Tibial nerve (tissue), 4 donors: ENCODE measurements at regions not wholly inside any gene's neighbourhood (a gene's known extent, or its start where the extent isn't known, plus 50 kb on each side); places are given as distances from the start of the nearest gene placed in this dataset.
A peak's percentile ranks its signal among the peaks of the same experiment; 100 is the strongest.

Experiments
- DNase-seq, 2 donors: peaks; one replicate each; pipeline ENCODE4 v3.0.0-alpha.2; 2019; ENCODE audit warnings: low spot score in 2 of 2
- H3K27ac ChIP-seq, 4 donors: fragments of 200-600 bp; sonication (generic) in 3 of 4; one replicate each; pipeline ENCODE4 v1.5.1; 2017 to 2019; ENCODE audit warnings: mild to moderate bottlenecking in 1 of 4
- H3K27me3 ChIP-seq, 2 donors: fragments of 200-600 bp; sonication (generic) in 1 of 2; one replicate each; pipeline versions ENCODE4 v1.5.1 to v1.6.0; 2017 to 2019
- H3K36me3 ChIP-seq, 3 donors: fragments of 200-600 bp; sonication (generic); one replicate each; pipeline ENCODE4 v1.5.1; 2018 to 2019
- H3K4me1 ChIP-seq, 4 donors: fragments of 200-600 bp; sonication (generic) in 3 of 4; one replicate each; pipeline ENCODE4 v1.5.1; 2017 to 2019
- H3K4me3 ChIP-seq, 4 donors: fragments of 200-600 bp; sonication (generic) in 3 of 4; one replicate each; pipeline ENCODE4 v1.5.1; 2017 to 2019; ENCODE audit warnings: mild to moderate bottlenecking in 1 of 4, moderate library complexity in 1 of 4
- H3K9me3 ChIP-seq, 4 donors: fragments of 200-600 bp; sonication (generic) in 3 of 4; one replicate each; pipeline ENCODE4 v1.5.1; 2017 to 2019
- CTCF ChIP-seq, 5 experiments: fragments of 200-600 bp in 3 of 5; fragments of 450-650 bp in 2 of 5; sonication (generic) in 3 of 5; IDR thresholded peaks; one replicate each; pipeline ENCODE4 v1.5.1; 2016 to 2019; ENCODE audit warnings: antibody characterized with exemption in 5 of 5, mild to moderate bottlenecking in 3 of 5, moderate library complexity in 2 of 5
- EP300 ChIP-seq, 2 donors: sonication (generic); formaldehyde crosslinking; IDR thresholded peaks; one replicate each; pipeline ENCODE4 v1.6.1; 2017; ENCODE audit warnings: antibody characterized with exemption in 2 of 2, mild to moderate bottlenecking in 1 of 2
- POLR2A ChIP-seq, 2 donors: fragments of 450-650 bp; IDR thresholded peaks; one replicate each; pipeline ENCODE4 v1.6.1; 2017; ENCODE audit warnings: antibody characterized with exemption in 2 of 2, mild to moderate bottlenecking in 2 of 2, moderate library complexity in 2 of 2
- WGBS, 2 donors: methylation state at CpG; one replicate each; pipeline ENCODE4 v1.1.5; 2018; 5-methylcytosine and 5-hydroxymethylcytosine counted together

GRCh38 chr1:94644352-94644751 lies 102.8 kb upstream of the F3 start:
- 89 to 90% methylated on average over 5 of the region's 5 CpGs for WGBS, 2 donors
- peaks cover 0 to 15% (median 7%) of the 10 kb centered on the region in 4 donors for H3K4me1 ChIP-seq
- no peaks in the 10 kb centered on the region for H3K36me3 ChIP-seq
- TF ChIP-seq CTCF (IDR thresholded peaks at IDR 0.05): no peak
- no peak for TF ChIP-seq EP300 (IDR thresholded peaks at IDR 0.05)
- TF ChIP-seq POLR2A (IDR thresholded peaks at IDR 0.05): no peak
- no peaks in the 10 kb centered on the region for H3K9me3 ChIP-seq
- no peak overlapping the region for H3K27ac ChIP-seq
- no peak for DNase-seq
- H3K27me3 ChIP-seq: no peaks in the 10 kb centered on the region
- no peak overlapping the region for H3K4me3 ChIP-seq

- Histone ChIP-seq H3K27me3 (no peaks in the 10 kb centered on the region), H3K4me1 (peaks cover 0 to 13% (median 5%) of the 10 kb centered on the region in 4 donors), H3K9me3 (no peaks in the 10 kb centered on the region), H3K4me3 (no peak overlapping the region), H3K27ac (no peak overlapping the region), H3K36me3 (no peaks in the 10 kb centered on the region)
- no peak for TF ChIP-seq POLR2A (IDR thresholded peaks at IDR 0.05)
- no peak for TF ChIP-seq EP300 (IDR thresholded peaks at IDR 0.05)
- no peak for TF ChIP-seq CTCF (IDR thresholded peaks at IDR 0.05)
- DNase-seq: no peak
- 90 to 94% methylated on average over 7 of the region's 7 CpGs for WGBS, 2 donors
Observed at GRCh38 chr1:94643819-94644218, 102.3 kb upstream of the F3 start.

GRCh38 chr1:94642617-94643321 lies 101.2 kb upstream of the F3 start:
- Histone ChIP-seq H3K4me1 (peaks cover 0 to 3% (median 1%) of the 10 kb centered on the region in 4 donors), H3K4me3 (no peak overlapping the region), H3K36me3 (no peaks in the 10 kb centered on the region), H3K27me3 (no peaks in the 10 kb centered on the region), H3K9me3 (no peaks in the 10 kb centered on the region), H3K27ac (no peak overlapping the region)
- 90 to 94% methylated on average over 6 of the region's 6 CpGs for WGBS, 2 donors
- no peak for DNase-seq
- no peak for TF ChIP-seq POLR2A (IDR thresholded peaks at IDR 0.05)
- TF ChIP-seq CTCF (IDR thresholded peaks at IDR 0.05): no peak

GRCh38 chr1:94641990-94642389 lies 100.4 kb upstream of the F3 start:
- Histone ChIP-seq H3K4me3 (no peak overlapping the region), H3K4me1 (no peaks in the 10 kb centered on the region), H3K36me3 (no peaks in the 10 kb centered on the region), H3K27ac (no peak overlapping the region), H3K27me3 (no peaks in the 10 kb centered on the region), H3K9me3 (no peaks in the 10 kb centered on the region)
- peak in 1 of 2 donors; percentile 2 for DNase-seq
- TF ChIP-seq POLR2A (IDR thresholded peaks at IDR 0.05) (no peak), EP300 (IDR thresholded peaks at IDR 0.05) (no peak), CTCF (IDR thresholded peaks at IDR 0.05) (no peak)
- 91 to 97% methylated on average over 6 of the region's 6 CpGs for WGBS, 2 donors

- H3K27me3 ChIP-seq: no peaks in the 10 kb centered on the region
- 86 to 92% methylated on average over 2 of the region's 2 CpGs for WGBS, 2 donors
- no peak for DNase-seq
- no peaks in the 10 kb centered on the region for H3K9me3 ChIP-seq
- no peaks in the 10 kb centered on the region for H3K4me1 ChIP-seq
- H3K4me3 ChIP-seq: no peak overlapping the region
- H3K36me3 ChIP-seq: no peaks in the 10 kb centered on the region
- TF ChIP-seq EP300 (IDR thresholded peaks at IDR 0.05) (no peak), CTCF (IDR thresholded peaks at IDR 0.05) (no peak), POLR2A (IDR thresholded peaks at IDR 0.05) (no peak)
- no peak overlapping the region for H3K27ac ChIP-seq
Observed at GRCh38 chr1:94640125-94640524, 98.6 kb upstream of the F3 start.
